K562 (cell line): ENCODE measurements at regions not wholly inside any gene's neighbourhood (a gene's known extent, or its start where the extent isn't known, plus 50 kb on each side); places are given as distances from the start of the nearest gene placed in this dataset.

Source experiments
- ATAC-seq: fragments of 200-7000 bp; cut with Tn5 transposase; 3 replicates; pipeline ENCODE4 v1.9.1; 2020; ENCODE audit warnings: moderate library complexity
- BruUV-seq: library from RNA; stranded (reverse); fragments of 400-500 nt; replicated peaks from 2 replicates; lab custom pipeline; 2021; lab: Mats Ljungman, UMichigan
- CTCF ChIA-PET: fragments of 300-600 bp; formaldehyde crosslinking; extraction: SDS; loops from one replicate; lab custom pipeline; 2021; ENCODE audit warnings: low intra/inter-chr PET ratio; lab: Yijun Ruan, JAX
- POLR2A ChIA-PET: fragments of 300-600, 350-650 bp; sonication (Branson Sonifier 250); formaldehyde crosslinking; extraction: SDS; loops from one replicate; lab custom pipeline; 2021; ENCODE audit warnings: antibody characterized with exemption, inconsistent platforms; lab: Yijun Ruan, JAX
- DNase-seq, 4 experiments: peaks; one replicate each; pipeline versions ENCODE4 v3.0.0 to v3.0.0-alpha.2; 2011 to 2018; ENCODE audit warnings: low spot score in 3 of 4, mixed read lengths in 3 of 4; ENCODE audit errors: extremely low read depth in 1 of 4
- FAIRE-seq: peaks from 2 replicates; lab custom pipeline; 2011; peaks lifted over from hg19 to GRCh38; lab: Jason Lieb, UNC
- H2AFZ ChIP-seq: 2 replicates; pipeline ENCODE4 v1.6.0; 2011; ENCODE audit warnings: low read depth, low read length, control low read depth, inconsistent platforms
- H3K27ac ChIP-seq: fragments of 200-600 bp; 3 replicates; pipeline ENCODE4 v1.8.0; 2011; ENCODE audit warnings: low read depth, mild to moderate bottlenecking, control low read depth, inconsistent platforms, low read length, moderate library complexity, mixed read lengths; ENCODE audit errors: extremely low read depth
- H3K27me3 ChIP-seq, 2 experiments: fragments of 300-600 bp in 1 of 2; 2 replicates in 1 of 2; 3 replicates in 1 of 2; pipeline versions ENCODE4 v1.6.0 to v1.8.0; 2011; ENCODE audit warnings: inconsistent platforms in 2 of 2, low read length in 2 of 2, mild to moderate bottlenecking in 1 of 2, mixed read lengths in 1 of 2, moderate library complexity in 1 of 2; ENCODE audit not compliant: control insufficient read depth in 2 of 2, insufficient read depth in 2 of 2
- H3K36me3 ChIP-seq: fragments of 300-600 bp; 3 replicates; pipeline ENCODE4 v1.8.0; 2011; ENCODE audit warnings: mild to moderate bottlenecking, low read length, inconsistent platforms; ENCODE audit not compliant: control insufficient read depth, insufficient read depth
- H3K4me1 ChIP-seq, 2 experiments: fragments of 200-600 bp in 1 of 2; replicated peaks in 1 of 2; 2 replicates in 1 of 2; 3 replicates in 1 of 2; pipeline versions ENCODE4 v1.5.1 to v1.8.0; 2011; ENCODE audit warnings: inconsistent platforms in 2 of 2, low read length in 2 of 2, mild to moderate bottlenecking in 1 of 2, mixed read lengths in 1 of 2, moderate library complexity in 1 of 2; ENCODE audit not compliant: control insufficient read depth in 2 of 2, insufficient read depth in 2 of 2
- H3K4me2 ChIP-seq: 2 replicates; pipeline ENCODE4 v1.6.1; 2011; ENCODE audit warnings: low read length, control low read depth, inconsistent platforms, mixed read lengths; ENCODE audit not compliant: insufficient read depth
- H3K4me3 ChIP-seq: fragments of 200-600 bp; sonication (generic), shearing (Covaris generic); 2 replicates; pipeline ENCODE4 v1.5.1; 2016; ENCODE audit warnings: control low read depth, inconsistent platforms
- H3K79me2 ChIP-seq: fragments of 200-600 bp; 3 replicates; pipeline ENCODE4 v1.8.0; 2011; ENCODE audit warnings: low read length, inconsistent platforms; ENCODE audit not compliant: control insufficient read depth, insufficient read depth
- H3K9ac ChIP-seq, 2 experiments: 2 replicates each; pipeline versions ENCODE4 v1.6.0 to v1.6.1; 2011; ENCODE audit warnings: low read depth in 2 of 2, low read length in 2 of 2, control low read depth in 1 of 2, inconsistent platforms in 1 of 2, mild to moderate bottlenecking in 1 of 2, mixed read lengths in 1 of 2; ENCODE audit not compliant: insufficient read depth in 1 of 2
- H3K9me1 ChIP-seq: one replicate; pipeline ENCODE4 v1.6.0; 2011; ENCODE audit warnings: inconsistent platforms, mild to moderate bottlenecking, low read length, moderate library complexity; ENCODE audit not compliant: control insufficient read depth, insufficient read depth
- H3K9me3 ChIP-seq: replicated peaks from 2 replicates; pipeline ENCODE4 v1.5.1; 2011; ENCODE audit warnings: low read depth, low read length, inconsistent platforms; ENCODE audit not compliant: control insufficient read depth, insufficient read depth
- H4K20me1 ChIP-seq: replicated peaks from 2 replicates; pipeline ENCODE4 v1.6.1; 2011; ENCODE audit warnings: low read length, inconsistent platforms, mixed read lengths; ENCODE audit not compliant: control insufficient read depth, insufficient read depth
- GABPA ChIP-seq: fragments of 200-800 bp; sonication (Bioruptor generic); conservative IDR thresholded peaks from 2 replicates; pipeline ENCODE4 v1.6.1; 2016; ENCODE audit warnings: low read depth, missing genetic modification characterization, missing compliant biosample characterization
- REST ChIP-seq, 2 experiments: fragments of 450-650 bp; formaldehyde crosslinking in 1 of 2; IDR thresholded peaks; 2 replicates each; pipeline versions ENCODE4 v1.4.0 to v1.6.1; 2014 to 2020; ENCODE audit warnings: mild to moderate bottlenecking in 2 of 2, borderline replicate concordance in 1 of 2, low read depth in 1 of 2
- WGBS: fragments of 100-300 bp; shearing (Covaris generic); methylation state at CpG from one replicate; pipeline ENCODE4 v1.1.6; 2016; ENCODE audit warnings: low coverage, mixed read lengths; ENCODE audit not compliant: insufficient coverage; ENCODE audit errors: missing lambda C conversion rate; 5-methylcytosine and 5-hydroxymethylcytosine counted together
- in situ Hi-C: fragments of 300-500 bp; cut with MboI; formaldehyde crosslinking; loops from 4 replicates; pipeline ENCODE4 v1.15.0; 2018; ENCODE audit warnings: inconsistent platforms, mixed read lengths
- intact Hi-C: fragments of 100-400 bp; cut with micrococcal nuclease; formaldehyde crosslinking; loops from 2 replicates; pipeline ENCODE4 v1.14.2; 2022

GRCh38 chr5:7010591-7010990 lies 297.4 kb downstream of the TENT4A start:
- Histone ChIP-seq H3K36me3 (no peaks in the 10 kb centered on the region), H2AFZ (no peak overlapping the region), H3K27ac (no peak overlapping the region), H3K79me2 (no peaks in the 10 kb centered on the region), H3K4me3 (no peak overlapping the region), H3K9ac (no peak overlapping the region)
- FAIRE-seq: no peak
- POLR2A ChIA-PET: no interaction called here
- in situ Hi-C loops: no loop called here
- BruUV-seq: no TSS peak
- TF ChIP-seq GABPA (tag) (no peak), REST (IDR thresholded peaks at IDR 0.05; ENCODE audit: borderline replicate concordance) (peak; percentile 65), REST (CRISPR knock-in tag; IDR thresholded peaks at IDR 0.05; ENCODE audit: low read depth) (no peak)
- TF ChIP-seq, all 486 proteins: peak for 1
- ATAC-seq (no peak), DNase-seq (peak in 1 of 4 experiments; percentile 4)
- CTCF ChIA-PET: no interaction called here
- Histone ChIP-seq H3K9me1 (no peaks in the 10 kb centered on the region), H3K9me3 (no peaks in the 10 kb centered on the region), H4K20me1 (no peaks in the 10 kb centered on the region), H3K27me3 (no peaks in the 10 kb centered on the region), H3K4me2 (no peak overlapping the region), H3K4me1 (no peaks in the 10 kb centered on the region)
- intact Hi-C loops: no loop called here
- under 1% methylated on average over 6 of the region's 6 CpGs for WGBS
